ENCODE measurements at regions not wholly inside any gene's neighbourhood (a gene's known extent, or its start where the extent isn't known, plus 50 kb on each side); places are given as distances from the start of the nearest gene placed in this dataset.
"Not testable (repeated sequence)": the region's sequence is repeated elsewhere in the genome, so short reads cannot be mapped to it uniquely, and the experiment has no call there.

DNA sequence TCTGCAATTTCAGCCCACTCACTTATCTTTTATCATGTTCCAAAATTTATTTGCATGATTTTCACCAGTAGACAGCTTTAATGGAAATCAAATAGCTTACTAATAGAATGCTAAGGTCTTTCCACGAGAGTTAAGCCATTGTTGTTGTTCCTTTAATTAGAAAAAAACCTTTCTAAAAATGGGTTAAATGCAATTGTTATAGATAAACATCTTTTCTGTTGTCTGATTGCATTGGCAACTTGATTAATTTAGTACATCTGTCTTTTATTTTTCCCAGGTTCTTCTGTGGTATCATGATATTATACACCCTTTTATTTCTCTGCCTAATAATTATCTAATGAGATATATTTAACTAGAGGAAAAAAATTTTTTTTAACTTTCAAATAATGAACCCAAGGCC lies 487.6 kb upstream of the MBL2 start:
- no peak for ATAC-seq

GRCh38 chr10:53256623-53257022 lies 484.0 kb upstream of the MBL2 start:
- DNase-seq (no peak), ATAC-seq (no peak)
- intact Hi-C loops (cut with DNase I): no loop called here

More for the DNA sequence above, 487.6 kb upstream of the MBL2 start:
- intact Hi-C loops (cut with DNase I): no loop called here
- DNase-seq: no peak

DNA sequence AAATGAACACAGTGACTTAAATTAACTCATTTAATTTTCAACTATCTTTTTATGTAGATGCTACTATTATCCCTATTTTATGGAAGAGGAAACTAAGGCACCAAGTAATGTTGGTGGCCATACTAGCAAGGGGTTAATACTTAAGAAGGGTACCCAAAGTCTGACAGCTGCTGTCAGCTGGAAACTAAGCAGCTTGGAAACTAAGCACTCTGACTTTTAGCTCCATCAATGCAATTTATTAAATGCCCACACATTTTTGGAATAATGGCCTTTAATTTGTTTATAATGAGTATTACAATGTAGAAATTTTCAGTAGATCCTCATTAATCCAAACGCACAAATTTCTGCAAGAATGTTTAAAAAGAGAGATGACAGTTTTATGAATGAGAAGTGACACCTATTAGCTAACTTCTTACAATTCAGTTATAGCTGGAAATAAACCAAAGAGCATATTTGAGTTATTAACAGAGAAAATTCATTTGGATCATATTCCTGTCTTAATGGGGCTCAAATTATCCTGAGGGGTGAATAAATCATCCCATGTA lies 483.1 kb upstream of the MBL2 start:
- intact Hi-C loops (cut with DNase I): no loop called here
- ATAC-seq: no peak
- no peak for DNase-seq

DNA sequence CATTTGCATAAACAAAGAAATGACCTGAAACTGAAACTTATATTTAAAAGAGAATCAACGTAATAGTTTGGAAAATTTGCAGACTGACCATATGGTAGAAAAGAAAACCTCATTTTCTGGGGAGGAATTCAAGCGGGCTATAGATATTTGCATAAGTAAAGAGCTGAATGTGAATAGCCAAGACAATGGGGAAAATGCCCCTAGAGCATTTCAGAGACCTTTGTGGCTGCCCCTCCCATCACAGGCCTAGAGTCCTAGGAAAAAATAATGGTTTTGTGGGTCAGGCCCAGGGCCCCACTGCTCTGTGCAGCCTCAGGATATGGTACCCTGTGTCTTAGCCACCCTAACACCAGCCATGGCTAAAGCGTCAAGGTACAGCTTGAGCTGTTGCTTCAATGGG lies 480.6 kb upstream of the MBL2 start:
- ATAC-seq: no peak
- no peak for DNase-seq
- intact Hi-C loops (cut with DNase I): no loop called here

- DNase-seq: no peak
- intact Hi-C loops (cut with DNase I): no loop called here
- ATAC-seq: no peak
Observed at GRCh38 chr10:53239873-53240272, 467.3 kb upstream of the MBL2 start.

GRCh38 chr10:53236941-53237340 lies 464.4 kb upstream of the MBL2 start:
- intact Hi-C loops (cut with DNase I): no loop called here
- DNase-seq (no peak), ATAC-seq (no peak)

- intact Hi-C loops (cut with DNase I): no loop called here
- DNase-seq: no peak
- ATAC-seq: no peak
Observed at GRCh38 chr10:53233749-53234148, 461.2 kb upstream of the MBL2 start.

DNA sequence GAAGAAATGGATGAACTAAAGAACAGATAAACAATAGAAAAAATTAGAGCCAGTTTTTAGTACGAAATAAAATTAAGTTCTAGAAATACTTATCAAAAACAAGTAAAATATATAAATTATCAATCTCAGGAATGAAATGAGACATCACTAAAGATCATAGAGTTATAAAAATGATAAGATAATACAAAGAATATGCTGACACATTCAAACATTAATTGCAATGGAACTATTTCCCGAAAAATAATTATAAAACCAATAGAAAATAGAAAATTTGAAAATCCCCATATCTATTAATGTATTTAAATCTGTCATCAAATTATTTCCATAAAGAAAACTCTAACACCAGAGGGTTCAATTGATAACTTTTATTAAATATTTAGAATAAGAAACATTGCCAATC lies 458.1 kb upstream of the MBL2 start:
- intact Hi-C loops (cut with DNase I): no loop called here
- no peak for DNase-seq
- ATAC-seq: no peak

- DNase-seq (no peak), ATAC-seq (no peak)
- intact Hi-C loops (cut with DNase I): no loop called here
Observed at GRCh38 chr10:53223851-53224250, 451.3 kb upstream of the MBL2 start.

- intact Hi-C loops (cut with DNase I): no loop called here
- ATAC-seq: no peak
- DNase-seq: no peak
Observed at GRCh38 chr10:53222806-53223205, 450.2 kb upstream of the MBL2 start.

- DNase-seq (no peak), ATAC-seq (no peak)
- intact Hi-C loops (cut with DNase I): no loop called here
Observed at GRCh38 chr10:53209944-53210611, 437.5 kb upstream of the MBL2 start.

DNA sequence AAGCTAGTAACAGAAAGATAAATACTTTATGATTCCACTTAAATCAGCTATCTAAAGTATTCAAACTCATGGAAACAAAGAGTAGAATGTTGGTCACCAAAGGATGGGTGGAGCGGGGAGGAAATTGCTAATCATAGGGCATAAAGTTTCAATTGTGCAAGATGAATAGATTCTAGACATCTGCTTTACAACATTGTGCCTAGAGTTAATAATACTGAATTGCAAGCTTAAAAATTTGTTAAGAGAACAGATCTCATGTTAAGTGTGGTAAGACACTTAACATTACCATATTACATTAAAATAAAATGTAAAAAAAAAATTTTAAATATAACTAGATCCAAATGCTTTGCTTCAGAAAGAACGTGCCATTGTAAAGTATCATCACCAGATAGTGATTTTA lies 411.1 kb upstream of the MBL2 start:
- DNase-seq: no peak
- ATAC-seq: no peak
- intact Hi-C loops (cut with DNase I): no loop called here

DNA sequence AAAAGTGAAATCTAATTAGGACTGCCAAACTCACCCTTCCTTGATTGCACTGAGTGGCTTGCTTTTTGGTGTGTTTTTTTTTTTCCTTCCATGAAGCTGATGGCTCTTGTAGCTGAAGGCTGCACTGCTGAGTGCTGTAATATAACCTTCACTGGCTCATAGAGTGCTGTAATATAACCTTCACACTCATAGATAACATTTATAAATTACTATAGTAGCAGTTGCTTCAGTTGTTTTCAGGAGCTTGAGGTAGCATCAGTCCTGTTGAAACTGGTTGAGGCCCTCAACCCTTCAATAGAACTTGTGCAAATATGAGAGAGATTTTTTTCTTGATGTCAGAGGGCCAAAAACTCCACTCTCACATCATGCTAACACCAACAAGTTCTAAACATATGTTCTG lies 404.9 kb upstream of the MBL2 start:
- DNase-seq (no peak), ATAC-seq (no peak)
- intact Hi-C loops (cut with DNase I): no loop called here

DNA sequence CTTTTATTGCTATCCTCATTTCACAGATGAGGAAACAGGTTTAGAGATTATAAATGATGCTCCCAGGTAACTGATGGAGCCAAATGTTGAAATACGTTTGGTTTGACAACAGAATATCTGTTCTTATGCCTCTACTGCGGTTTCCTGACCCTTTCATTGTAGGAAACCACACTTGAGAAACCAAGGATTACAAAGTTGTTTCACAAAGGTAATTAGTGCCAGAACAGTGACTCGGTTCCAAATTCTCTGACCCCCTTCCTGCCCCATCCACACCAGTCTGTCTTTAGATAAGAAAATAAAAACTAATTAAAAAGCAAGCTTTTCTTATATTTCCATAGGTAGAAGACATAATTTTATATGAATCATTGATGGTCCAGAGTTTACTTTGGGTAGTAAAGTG lies 393.7 kb upstream of the MBL2 start:
- DNase-seq (no peak), ATAC-seq (no peak)
- intact Hi-C loops (cut with DNase I): no loop called here

GRCh38 chr10:53162856-53163255 lies 390.3 kb upstream of the MBL2 start:
- intact Hi-C loops (cut with DNase I): no loop called here
- peak; percentile 34 to 58 for ATAC-seq
- DNase-seq: no peak

DNA sequence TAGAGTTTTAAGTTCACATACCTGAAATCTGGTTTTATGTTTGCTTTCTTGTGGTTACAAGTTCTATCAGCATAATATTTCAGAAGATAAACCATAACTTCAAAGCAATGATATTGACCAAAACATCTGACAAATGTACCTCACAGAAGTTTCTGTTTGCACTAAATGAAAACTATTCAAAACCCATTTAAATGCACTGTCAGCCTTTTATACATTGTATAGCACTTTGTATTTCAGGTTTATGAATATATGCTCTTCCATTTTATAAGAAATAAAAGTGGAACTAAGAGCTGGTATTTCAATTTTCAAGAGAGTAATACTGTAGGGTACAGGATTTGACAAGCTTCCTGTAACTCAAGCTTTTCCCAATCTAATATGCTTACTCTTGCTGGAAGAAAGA lies 388.6 kb upstream of the MBL2 start:
- DNase-seq (no peak), ATAC-seq (no peak)
- intact Hi-C loops (cut with DNase I): no loop called here

DNA sequence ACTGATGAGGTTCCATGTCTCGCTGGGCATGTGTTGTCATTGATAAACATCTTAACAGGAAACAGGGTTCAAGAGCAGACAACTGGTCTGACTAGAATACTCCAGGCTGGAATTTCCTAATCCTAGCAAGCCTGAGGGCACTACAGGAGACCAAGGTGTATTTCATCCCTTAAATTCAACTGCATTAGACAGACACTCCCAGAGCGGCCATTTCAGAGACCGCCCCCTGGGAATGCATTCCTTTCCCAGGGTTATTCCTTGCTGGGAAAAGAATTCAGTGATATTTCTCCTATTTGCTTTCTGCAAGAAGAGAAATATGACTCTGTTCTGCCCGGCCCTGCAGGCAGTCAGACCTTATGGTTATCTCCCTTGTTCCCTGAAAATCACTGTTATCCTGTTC lies 383.1 kb upstream of the MBL2 start:
- intact Hi-C loops (cut with DNase I); ATAC-seq; DNase-seq: not testable (repeated sequence)

DNA sequence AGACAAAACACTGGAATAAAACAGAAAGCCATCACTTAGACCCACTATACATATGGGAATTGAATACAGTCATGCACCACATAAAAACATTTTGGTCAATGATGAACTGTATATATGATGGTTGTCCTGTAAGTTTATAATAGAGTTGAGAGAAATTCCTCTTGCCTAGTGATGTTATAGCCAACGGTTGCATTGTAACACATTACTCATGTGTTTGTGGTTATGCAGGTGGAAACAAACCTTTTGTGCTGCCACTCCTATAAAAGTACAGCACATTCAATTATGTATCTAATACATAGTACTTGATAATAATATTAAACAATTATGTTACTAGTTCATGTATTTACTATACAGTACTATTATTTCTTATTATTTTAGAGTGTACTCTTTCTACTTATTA lies 381.2 kb upstream of the MBL2 start:
- ATAC-seq: no peak
- no peak for DNase-seq
- intact Hi-C loops (cut with DNase I): no loop called here

- DNase-seq: no peak
- intact Hi-C loops (cut with DNase I): no loop called here
- peak in 1 of 2 donors; percentile 24 for ATAC-seq
Observed at GRCh38 chr10:53140506-53140905, 367.9 kb upstream of the MBL2 start.

DNA sequence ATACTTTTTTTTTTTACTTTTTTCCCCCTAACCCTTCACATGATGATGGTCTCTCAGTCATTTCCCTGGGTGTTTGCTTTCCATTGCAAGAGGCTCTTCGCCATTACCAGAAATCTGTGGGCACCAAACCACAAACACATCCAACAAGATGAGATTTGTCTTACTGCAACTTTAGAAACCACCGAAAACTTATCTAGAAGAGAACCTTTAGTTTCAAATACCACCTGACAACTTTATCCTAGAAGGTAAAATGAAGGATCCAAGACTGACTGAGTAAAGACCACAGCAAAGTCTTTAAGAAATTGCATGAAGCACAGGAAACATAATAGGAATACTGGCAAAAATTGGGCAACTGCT lies 363.3 kb upstream of the MBL2 start:
- intact Hi-C loops (cut with DNase I): no loop called here
- ATAC-seq (no peak), DNase-seq (no peak)

DNA sequence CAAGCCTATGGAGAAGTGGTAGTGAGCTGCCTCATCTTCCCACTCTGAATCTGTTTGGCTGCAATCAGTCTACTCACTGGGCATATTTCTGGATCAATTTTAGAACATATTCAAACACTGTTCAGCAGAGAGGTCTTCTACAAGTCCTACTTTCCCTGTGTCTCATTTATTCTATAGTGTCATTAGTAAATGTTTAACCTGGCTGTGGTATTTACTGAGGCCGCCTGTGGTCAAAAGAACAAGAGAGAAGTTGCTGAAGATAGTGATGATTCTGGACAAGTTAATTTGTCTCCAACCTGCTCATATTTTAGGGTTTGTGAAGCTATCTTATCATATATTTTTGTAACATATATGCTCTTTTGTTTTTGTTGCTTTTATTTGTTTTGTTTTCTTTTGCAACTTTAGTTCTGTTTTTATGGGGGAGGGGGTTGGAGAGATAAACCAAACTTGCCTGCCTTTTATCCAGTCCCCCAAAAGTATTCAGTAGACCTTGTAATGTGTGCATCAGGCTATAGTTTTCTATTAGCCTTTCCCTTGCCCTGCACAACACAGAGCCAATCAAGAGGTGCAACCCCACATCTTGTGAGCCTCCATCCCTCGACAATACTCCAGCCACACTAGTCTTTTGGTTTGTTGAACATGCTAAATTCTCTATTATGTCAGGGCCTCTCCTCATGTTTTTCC lies 362.8 kb upstream of the MBL2 start:
- intact Hi-C loops (cut with DNase I): no loop called here
- ATAC-seq (no peak), DNase-seq (no peak)
